Neural cell (in vitro differentiated cells): ENCODE measurements at regions not wholly inside any gene's neighbourhood (a gene's known extent, or its start where the extent isn't known, plus 50 kb on each side); places are given as distances from the start of the nearest gene placed in this dataset.

Experiments
- H2AFZ ChIP-seq: fragments of 200-600, 300-800 bp; sonication (generic), shearing (Covaris generic); 2 replicates; pipeline ENCODE4 v1.6.0; 2014; ENCODE audit warnings: low read depth, mild to moderate bottlenecking, antibody characterized with exemption, low read length, moderate library complexity
- H3F3A ChIP-seq: fragments of 200-600 bp; shearing (Covaris generic); 2 replicates; pipeline ENCODE4 v1.6.1; 2016; ENCODE audit warnings: mild to moderate bottlenecking, moderate library complexity, mixed read lengths, antibody characterized with exemption, low read length; ENCODE audit not compliant: insufficient read depth, poor library complexity, severe bottlenecking
- H3K27ac ChIP-seq: fragments of 200-600, 300-800 bp; sonication (generic), shearing (Covaris generic); 2 replicates; pipeline ENCODE4 v1.5.1; 2014; ENCODE audit warnings: mild to moderate bottlenecking, low read length, moderate library complexity
- H3K27me3 ChIP-seq: fragments of 300-800, 200-600 bp; sonication (generic), shearing (Covaris generic); 2 replicates; pipeline ENCODE4 v1.6.0; 2014; ENCODE audit warnings: mild to moderate bottlenecking, low read depth, low read length, moderate library complexity; ENCODE audit not compliant: insufficient read depth
- H3K36me3 ChIP-seq: fragments of 300-800, 200-600 bp; sonication (generic), shearing (Covaris generic); 2 replicates; pipeline ENCODE4 v1.5.1; 2014; ENCODE audit warnings: mild to moderate bottlenecking, antibody characterized with exemption, low read length, moderate library complexity; ENCODE audit not compliant: insufficient read depth
- H3K4me2 ChIP-seq: fragments of 300-800, 200-600 bp; sonication (generic), shearing (Covaris generic); 2 replicates; pipeline ENCODE4 v1.6.0; 2014; ENCODE audit warnings: mild to moderate bottlenecking, low read length
- H3K4me3 ChIP-seq: fragments of 300-800, 200-600 bp; sonication (generic), shearing (Covaris generic); 2 replicates; pipeline ENCODE4 v1.5.1; 2014; ENCODE audit warnings: mild to moderate bottlenecking, low read length, moderate library complexity
- H3K79me2 ChIP-seq: fragments of 200-600 bp; shearing (Covaris generic); replicated peaks from 2 replicates; pipeline ENCODE4 v1.6.0; 2014; ENCODE audit warnings: mild to moderate bottlenecking, low read length, moderate library complexity; ENCODE audit not compliant: insufficient read depth
- H3K9ac ChIP-seq: fragments of 300-800, 200-600 bp; sonication (generic), shearing (Covaris generic); 2 replicates; pipeline ENCODE4 v1.6.1; 2016; ENCODE audit warnings: mild to moderate bottlenecking, low read length, mixed read lengths
- H3K9me2 ChIP-seq: fragments of 200-600 bp; shearing (Covaris generic); 2 replicates; pipeline ENCODE4 v1.6.1; 2016; ENCODE audit warnings: mild to moderate bottlenecking, low read length, mixed read lengths; ENCODE audit not compliant: insufficient read depth
- H3K9me3 ChIP-seq: fragments of 200-600, 300-800 bp; sonication (generic), shearing (Covaris generic); 2 replicates; pipeline ENCODE4 v1.6.1; 2016; ENCODE audit warnings: mild to moderate bottlenecking, mixed run types, low read length, moderate library complexity, mixed read lengths
- H4K20me1 ChIP-seq: fragments of 200-600 bp; shearing (Covaris generic); 2 replicates; pipeline ENCODE4 v1.6.1; 2016; ENCODE audit warnings: mild to moderate bottlenecking, mixed run types; ENCODE audit not compliant: insufficient read depth
- EP300 ChIP-seq: fragments of 450-650 bp; conservative IDR thresholded peaks from 2 replicates; pipeline ENCODE4 v1.6.1; 2014; ENCODE audit warnings: antibody characterized with exemption, mild to moderate bottlenecking, moderate library complexity; ENCODE audit not compliant: poor library complexity, severe bottlenecking
- EZH2 ChIP-seq: fragments of 200-600, 300-800 bp; shearing (Covaris generic), sonication (generic); IDR thresholded peaks from 2 replicates; pipeline ENCODE4 v1.6.1; 2014; ENCODE audit warnings: antibody characterized with exemption, low read length, borderline replicate concordance, mild to moderate bottlenecking; ENCODE audit not compliant: insufficient read depth, poor library complexity, severe bottlenecking
- MXI1 ChIP-seq: fragments of 450-650 bp; conservative IDR thresholded peaks from 2 replicates; pipeline ENCODE4 v1.6.1; 2014; ENCODE audit warnings: antibody characterized with exemption, mild to moderate bottlenecking; ENCODE audit not compliant: poor library complexity, severe bottlenecking
- POLR2AphosphoS5 ChIP-seq: IDR thresholded peaks from 2 replicates; pipeline ENCODE4 v1.6.1; 2012
- RAD21 ChIP-seq: fragments of 450-650 bp; conservative IDR thresholded peaks from 2 replicates; pipeline ENCODE4 v1.6.1; 2014; ENCODE audit warnings: antibody characterized with exemption, mild to moderate bottlenecking, moderate library complexity
- SMC3 ChIP-seq: fragments of 450-650 bp; conservative IDR thresholded peaks from 2 replicates; pipeline ENCODE4 v1.6.1; 2014; ENCODE audit warnings: antibody characterized with exemption, mild to moderate bottlenecking, moderate library complexity; ENCODE audit not compliant: poor library complexity
- TAF1 ChIP-seq: IDR thresholded peaks from 2 replicates; pipeline ENCODE4 v1.6.1; 2012; ENCODE audit warnings: low read depth
- TF ChIP-seq, protein P1 (sequence below): fragments of 450-650 bp; IDR thresholded peaks from 2 replicates; pipeline ENCODE4 v1.5.1; 2014; ENCODE audit warnings: antibody characterized with exemption, mild to moderate bottlenecking, moderate library complexity; ENCODE audit not compliant: poor library complexity, severe bottlenecking
- TF ChIP-seq, protein P2 (sequence below): IDR thresholded peaks from 2 replicates; pipeline ENCODE4 v1.6.1; 2012; ENCODE audit warnings: borderline replicate concordance

DNA sequence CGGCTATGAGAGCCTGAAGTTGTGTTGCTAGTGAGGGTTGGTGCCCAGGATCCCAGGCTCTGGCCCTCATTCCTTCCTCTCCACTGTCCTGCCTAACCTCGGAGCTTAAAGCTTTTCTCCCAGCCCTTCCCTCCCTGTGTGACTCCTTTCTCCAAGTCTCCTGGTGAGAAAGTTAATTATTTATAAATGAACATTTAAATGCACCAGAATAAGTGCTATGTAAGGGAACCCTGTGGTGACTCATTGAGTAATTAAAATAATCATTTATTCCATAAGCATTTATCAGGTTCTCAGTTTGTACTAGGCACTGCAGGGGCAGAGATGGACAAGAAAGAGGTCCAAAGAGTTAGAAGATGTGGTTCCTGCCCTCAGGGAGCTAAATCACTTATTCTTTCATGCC, 89.1 kb upstream of the ISX start:
- H3K4me3 ChIP-seq = no peak overlapping the region
- no peaks in the 10 kb centered on the region for H3F3A ChIP-seq
- no peak overlapping the region for H3K9ac ChIP-seq
- H3K27ac ChIP-seq = no peak overlapping the region
- TF ChIP-seq, protein P1, sequence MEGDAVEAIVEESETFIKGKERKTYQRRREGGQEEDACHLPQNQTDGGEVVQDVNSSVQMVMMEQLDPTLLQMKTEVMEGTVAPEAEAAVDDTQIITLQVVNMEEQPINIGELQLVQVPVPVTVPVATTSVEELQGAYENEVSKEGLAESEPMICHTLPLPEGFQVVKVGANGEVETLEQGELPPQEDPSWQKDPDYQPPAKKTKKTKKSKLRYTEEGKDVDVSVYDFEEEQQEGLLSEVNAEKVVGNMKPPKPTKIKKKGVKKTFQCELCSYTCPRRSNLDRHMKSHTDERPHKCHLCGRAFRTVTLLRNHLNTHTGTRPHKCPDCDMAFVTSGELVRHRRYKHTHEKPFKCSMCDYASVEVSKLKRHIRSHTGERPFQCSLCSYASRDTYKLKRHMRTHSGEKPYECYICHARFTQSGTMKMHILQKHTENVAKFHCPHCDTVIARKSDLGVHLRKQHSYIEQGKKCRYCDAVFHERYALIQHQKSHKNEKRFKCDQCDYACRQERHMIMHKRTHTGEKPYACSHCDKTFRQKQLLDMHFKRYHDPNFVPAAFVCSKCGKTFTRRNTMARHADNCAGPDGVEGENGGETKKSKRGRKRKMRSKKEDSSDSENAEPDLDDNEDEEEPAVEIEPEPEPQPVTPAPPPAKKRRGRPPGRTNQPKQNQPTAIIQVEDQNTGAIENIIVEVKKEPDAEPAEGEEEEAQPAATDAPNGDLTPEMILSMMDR = no peak
- TF ChIP-seq RAD21 (no peak), EZH2 (no peak), EP300 (no peak), MXI1 (no peak), POLR2AphosphoS5 (no peak), SMC3 (no peak), TAF1 (no peak)
- TF ChIP-seq, protein P2, sequence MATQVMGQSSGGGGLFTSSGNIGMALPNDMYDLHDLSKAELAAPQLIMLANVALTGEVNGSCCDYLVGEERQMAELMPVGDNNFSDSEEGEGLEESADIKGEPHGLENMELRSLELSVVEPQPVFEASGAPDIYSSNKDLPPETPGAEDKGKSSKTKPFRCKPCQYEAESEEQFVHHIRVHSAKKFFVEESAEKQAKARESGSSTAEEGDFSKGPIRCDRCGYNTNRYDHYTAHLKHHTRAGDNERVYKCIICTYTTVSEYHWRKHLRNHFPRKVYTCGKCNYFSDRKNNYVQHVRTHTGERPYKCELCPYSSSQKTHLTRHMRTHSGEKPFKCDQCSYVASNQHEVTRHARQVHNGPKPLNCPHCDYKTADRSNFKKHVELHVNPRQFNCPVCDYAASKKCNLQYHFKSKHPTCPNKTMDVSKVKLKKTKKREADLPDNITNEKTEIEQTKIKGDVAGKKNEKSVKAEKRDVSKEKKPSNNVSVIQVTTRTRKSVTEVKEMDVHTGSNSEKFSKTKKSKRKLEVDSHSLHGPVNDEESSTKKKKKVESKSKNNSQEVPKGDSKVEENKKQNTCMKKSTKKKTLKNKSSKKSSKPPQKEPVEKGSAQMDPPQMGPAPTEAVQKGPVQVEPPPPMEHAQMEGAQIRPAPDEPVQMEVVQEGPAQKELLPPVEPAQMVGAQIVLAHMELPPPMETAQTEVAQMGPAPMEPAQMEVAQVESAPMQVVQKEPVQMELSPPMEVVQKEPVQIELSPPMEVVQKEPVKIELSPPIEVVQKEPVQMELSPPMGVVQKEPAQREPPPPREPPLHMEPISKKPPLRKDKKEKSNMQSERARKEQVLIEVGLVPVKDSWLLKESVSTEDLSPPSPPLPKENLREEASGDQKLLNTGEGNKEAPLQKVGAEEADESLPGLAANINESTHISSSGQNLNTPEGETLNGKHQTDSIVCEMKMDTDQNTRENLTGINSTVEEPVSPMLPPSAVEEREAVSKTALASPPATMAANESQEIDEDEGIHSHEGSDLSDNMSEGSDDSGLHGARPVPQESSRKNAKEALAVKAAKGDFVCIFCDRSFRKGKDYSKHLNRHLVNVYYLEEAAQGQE = no peak
- no peaks in the 10 kb centered on the region for H3K9me2 ChIP-seq
- H3K9me3 ChIP-seq = no peaks in the 10 kb centered on the region
- no peaks in the 10 kb centered on the region for H4K20me1 ChIP-seq
- no peak overlapping the region for H3K4me2 ChIP-seq
- no peaks in the 10 kb centered on the region for H3K36me3 ChIP-seq
- H3K79me2 ChIP-seq = no peaks in the 10 kb centered on the region
- H3K27me3 ChIP-seq = no peaks in the 10 kb centered on the region
- no peak overlapping the region for H2AFZ ChIP-seq

DNA sequence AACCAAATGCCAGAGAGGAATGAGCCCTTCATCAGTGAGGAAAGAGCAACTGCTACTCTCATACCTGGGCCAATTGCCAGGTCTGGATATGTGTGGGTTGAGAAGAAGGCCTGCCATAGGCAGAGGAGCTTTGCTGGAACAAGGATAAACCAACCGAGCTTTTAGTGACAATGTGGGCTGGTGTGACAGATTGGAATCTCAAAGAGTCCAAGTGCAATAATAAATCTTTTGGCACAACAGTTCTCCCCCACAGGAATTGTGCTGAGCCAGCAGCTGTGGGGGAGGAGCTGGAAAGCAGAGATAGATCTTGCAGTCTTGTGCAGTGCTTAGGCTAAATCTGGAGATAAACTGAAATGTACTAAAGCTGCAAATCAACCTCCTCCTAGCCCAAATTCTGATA, 79.4 kb upstream of the ISX start:
- no peak overlapping the region for H3K27ac ChIP-seq
- H3K79me2 ChIP-seq = no peaks in the 10 kb centered on the region
- no peaks in the 10 kb centered on the region for H3K36me3 ChIP-seq
- H3K9me2 ChIP-seq = no peaks in the 10 kb centered on the region
- no peaks in the 10 kb centered on the region for H4K20me1 ChIP-seq
- H3K4me2 ChIP-seq = no peak overlapping the region
- TF ChIP-seq TAF1 = no peak
- no peak for TF ChIP-seq MXI1
- TF ChIP-seq EP300 = no peak
- TF ChIP-seq, protein P1 = no peak
- TF ChIP-seq POLR2AphosphoS5 = no peak
- no peak for TF ChIP-seq RAD21
- no peak for TF ChIP-seq SMC3
- no peak overlapping the region for H3K9ac ChIP-seq
- no peak overlapping the region for H3K4me3 ChIP-seq
- no peak overlapping the region for H2AFZ ChIP-seq
- no peaks in the 10 kb centered on the region for H3F3A ChIP-seq
- no peaks in the 10 kb centered on the region for H3K9me3 ChIP-seq
- H3K27me3 ChIP-seq = no peaks in the 10 kb centered on the region
